Prostate gland (tissue), 2 donors: ENCODE measurements at regions not wholly inside any gene's neighbourhood (a gene's known extent, or its start where the extent isn't known, plus 50 kb on each side); places are given as distances from the start of the nearest gene placed in this dataset.
"Not testable (repeated sequence)": the region's sequence is repeated elsewhere in the genome, so short reads cannot be mapped to it uniquely, and the experiment has no call there.

Experiments
- DNase-seq: peaks from one replicate; pipeline ENCODE4 v3.0.0-alpha.2; 2019; ENCODE audit warnings: low spot score
- H3K27ac ChIP-seq, 2 donors: fragments of 200-600 bp; sonication (generic); 2 replicates each; pipeline ENCODE4 v1.5.1; 2017 to 2019
- H3K27me3 ChIP-seq: fragments of 200-600 bp; sonication (generic); replicated peaks from 2 replicates; pipeline ENCODE4 v1.5.1; 2019; ENCODE audit not compliant: insufficient read depth
- H3K36me3 ChIP-seq, 2 donors: fragments of 200-600 bp; sonication (generic); 1 replicate in 1 of 2; 2 replicates in 1 of 2; pipeline versions ENCODE4 v1.5.1 to v1.8.1; 2017 to 2019
- H3K4me1 ChIP-seq: fragments of 200-600 bp; sonication (generic); replicated peaks from 2 replicates; pipeline ENCODE4 v1.5.1; 2019
- H3K4me3 ChIP-seq, 2 donors: fragments of 200-600 bp; sonication (generic); 2 replicates each; pipeline ENCODE4 v1.5.1; 2017 to 2019
- H3K9me3 ChIP-seq: fragments of 200-600 bp; sonication (generic); 2 replicates; pipeline ENCODE4 v1.5.1; 2017
- POLR2A ChIP-seq: fragments of 450-650 bp; IDR thresholded peaks from one replicate; pipeline ENCODE4 v1.6.1; 2016; ENCODE audit warnings: antibody characterized with exemption, mild to moderate bottlenecking
- POLR2AphosphoS5 ChIP-seq: sonication (generic); formaldehyde crosslinking; IDR thresholded peaks from one replicate; pipeline ENCODE4 v1.6.1; 2017; ENCODE audit warnings: antibody characterized with exemption
- WGBS: methylation state at CpG from one replicate; pipeline ENCODE4 v1.1.5; 2018; 5-methylcytosine and 5-hydroxymethylcytosine counted together
- intact Hi-C: fragments of 100-400 bp; cut with DNase I; formaldehyde crosslinking; loops from one replicate; pipeline ENCODE4 v1.14.2; 2022
- TF ChIP-seq, protein P1 (sequence below), 4 experiments: fragments of 200-600 bp in 2 of 4; fragments of 450-650 bp in 2 of 4; sonication (generic) in 2 of 4; IDR thresholded peaks; 1 replicate in 3 of 4; 2 replicates in 1 of 4; pipeline ENCODE4 v1.5.1; 2016 to 2019; ENCODE audit warnings: antibody characterized with exemption in 4 of 4, mild to moderate bottlenecking in 2 of 4, moderate library complexity in 2 of 4

DNA sequence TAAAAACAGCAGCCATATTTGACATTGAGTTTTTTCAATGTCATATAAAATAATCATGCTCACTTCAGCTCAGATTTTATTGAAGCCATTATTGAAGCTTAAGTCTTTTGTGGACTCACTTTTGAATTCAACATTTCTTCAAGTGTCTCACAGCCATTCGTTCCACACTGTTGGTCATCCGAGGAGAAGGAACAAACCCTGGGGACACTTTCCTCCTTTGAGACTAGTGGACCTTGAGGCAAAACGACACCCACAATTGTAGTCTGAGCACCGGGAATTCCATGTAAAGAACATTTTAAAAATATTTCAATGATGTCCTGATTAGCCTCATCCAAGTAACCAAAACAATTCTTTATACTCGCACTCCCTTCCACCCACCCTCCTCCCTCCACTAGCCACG, 174.7 kb downstream of the CD47 start:
- Histone ChIP-seq H3K4me3 (no peak overlapping the region), H3K36me3 (no peaks in the 10 kb centered on the region), H3K27me3 (no peaks in the 10 kb centered on the region), H3K4me1 (no peaks in the 10 kb centered on the region), H3K9me3 (no peaks in the 10 kb centered on the region), H3K27ac (no peak overlapping the region)
- TF ChIP-seq, protein P1, sequence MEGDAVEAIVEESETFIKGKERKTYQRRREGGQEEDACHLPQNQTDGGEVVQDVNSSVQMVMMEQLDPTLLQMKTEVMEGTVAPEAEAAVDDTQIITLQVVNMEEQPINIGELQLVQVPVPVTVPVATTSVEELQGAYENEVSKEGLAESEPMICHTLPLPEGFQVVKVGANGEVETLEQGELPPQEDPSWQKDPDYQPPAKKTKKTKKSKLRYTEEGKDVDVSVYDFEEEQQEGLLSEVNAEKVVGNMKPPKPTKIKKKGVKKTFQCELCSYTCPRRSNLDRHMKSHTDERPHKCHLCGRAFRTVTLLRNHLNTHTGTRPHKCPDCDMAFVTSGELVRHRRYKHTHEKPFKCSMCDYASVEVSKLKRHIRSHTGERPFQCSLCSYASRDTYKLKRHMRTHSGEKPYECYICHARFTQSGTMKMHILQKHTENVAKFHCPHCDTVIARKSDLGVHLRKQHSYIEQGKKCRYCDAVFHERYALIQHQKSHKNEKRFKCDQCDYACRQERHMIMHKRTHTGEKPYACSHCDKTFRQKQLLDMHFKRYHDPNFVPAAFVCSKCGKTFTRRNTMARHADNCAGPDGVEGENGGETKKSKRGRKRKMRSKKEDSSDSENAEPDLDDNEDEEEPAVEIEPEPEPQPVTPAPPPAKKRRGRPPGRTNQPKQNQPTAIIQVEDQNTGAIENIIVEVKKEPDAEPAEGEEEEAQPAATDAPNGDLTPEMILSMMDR (IDR thresholded peaks at IDR 0.05) = no peak
- no peak for TF ChIP-seq POLR2AphosphoS5
- TF ChIP-seq POLR2A = no peak
- intact Hi-C loops = no loop called here
- WGBS = 70% methylated on average over 6 of the region's 6 CpGs
- DNase-seq = no peak

DNA sequence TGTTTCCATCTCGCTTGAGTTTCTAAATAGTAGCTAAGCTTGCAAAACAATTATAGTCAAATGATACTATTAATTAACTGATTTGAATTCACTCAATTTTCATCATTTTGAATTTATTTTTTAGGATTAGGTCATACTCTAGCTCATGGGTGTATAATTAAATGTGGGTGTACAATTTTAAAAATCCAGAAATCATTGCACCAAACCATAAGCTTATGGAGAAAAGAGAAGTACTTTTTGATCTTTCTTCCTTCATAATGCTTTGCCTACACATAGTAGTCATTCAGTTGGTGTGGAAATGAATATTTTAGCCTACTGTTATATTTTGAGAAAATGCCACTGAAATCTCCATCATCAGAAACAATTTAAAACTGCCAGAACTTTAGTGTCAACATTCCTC, 175.1 kb downstream of the CD47 start:
- Histone ChIP-seq H3K27me3 (no peaks in the 10 kb centered on the region), H3K36me3 (no peaks in the 10 kb centered on the region), H3K4me3 (no peak overlapping the region), H3K27ac (no peak overlapping the region), H3K4me1 (no peaks in the 10 kb centered on the region), H3K9me3 (no peaks in the 10 kb centered on the region)
- intact Hi-C loops = no loop called here
- TF ChIP-seq, protein P1 (IDR thresholded peaks at IDR 0.05) = no peak
- TF ChIP-seq POLR2AphosphoS5 (no peak), POLR2A (no peak)
- WGBS = 98% methylated on average over 1 of the region's 1 CpG
- no peak for DNase-seq

DNA sequence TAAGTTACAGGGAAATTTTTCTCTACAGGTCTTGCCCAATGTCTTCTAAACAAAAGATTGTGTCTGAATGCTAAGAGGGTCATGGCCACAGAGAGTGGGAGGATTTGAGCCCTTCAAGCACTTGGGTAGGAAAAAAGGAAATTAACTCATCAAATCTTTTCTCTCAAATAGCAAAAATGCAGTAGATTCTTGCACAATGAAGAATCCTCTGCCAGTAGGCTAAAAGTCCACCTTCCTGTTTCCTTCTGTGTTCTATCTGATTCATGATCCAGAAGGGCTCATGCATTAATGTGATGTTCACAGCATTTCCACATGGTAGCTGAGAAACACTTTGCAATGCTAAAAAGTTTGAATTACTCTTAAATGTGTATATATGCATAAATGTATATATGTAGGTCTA, 177.1 kb downstream of the CD47 start:
- H3K27ac ChIP-seq = no peak overlapping the region
- no peak for DNase-seq
- intact Hi-C loops = no loop called here
- H3K4me3 ChIP-seq = no peak overlapping the region
- H3K36me3 ChIP-seq = no peaks in the 10 kb centered on the region
- H3K27me3 ChIP-seq = no peaks in the 10 kb centered on the region
- no peaks in the 10 kb centered on the region for H3K9me3 ChIP-seq
- no peaks in the 10 kb centered on the region for H3K4me1 ChIP-seq
- no peak for TF ChIP-seq POLR2AphosphoS5
- TF ChIP-seq, protein P1 (IDR thresholded peaks at IDR 0.05) = no peak
- TF ChIP-seq POLR2A = no peak

GRCh38 chr3:107911337-107912000, 179.4 kb downstream of the CD47 start:
- Histone ChIP-seq H3K9me3 (no peaks in the 10 kb centered on the region), H3K4me1 (no peaks in the 10 kb centered on the region), H3K27ac (no peak overlapping the region), H3K4me3 (no peak overlapping the region), H3K36me3 (no peaks in the 10 kb centered on the region), H3K27me3 (no peaks in the 10 kb centered on the region)
- no peak for DNase-seq
- TF ChIP-seq POLR2A (no peak), POLR2AphosphoS5 (no peak)
- TF ChIP-seq, protein P1 (IDR thresholded peaks at IDR 0.05) = no peak
- 67% methylated on average over 3 of the region's 3 CpGs for WGBS
- intact Hi-C loops = no loop called here

- no peaks in the 10 kb centered on the region for H3K4me1 ChIP-seq
- 83% methylated on average over 4 of the region's 4 CpGs for WGBS
- intact Hi-C loops = no loop called here
- H3K4me3 ChIP-seq = no peak overlapping the region
- no peak for DNase-seq
- H3K36me3 ChIP-seq = no peaks in the 10 kb centered on the region
- no peak for TF ChIP-seq POLR2A
- TF ChIP-seq POLR2AphosphoS5 = no peak
- TF ChIP-seq, protein P1 (IDR thresholded peaks at IDR 0.05) = no peak
- H3K9me3 ChIP-seq = no peaks in the 10 kb centered on the region
- no peaks in the 10 kb centered on the region for H3K27me3 ChIP-seq
- H3K27ac ChIP-seq = no peak overlapping the region
Measured at GRCh38 chr3:107910713-107911259, 180.0 kb downstream of the CD47 start.

GRCh38 chr3:107909583-107909982, 181.2 kb downstream of the CD47 start:
- H3K36me3 ChIP-seq, DNase-seq, intact Hi-C loops, H3K9me3 ChIP-seq, H3K27ac ChIP-seq, H3K4me1 ChIP-seq, H3K4me3 ChIP-seq, H3K27me3 ChIP-seq: not testable (repeated sequence)
- 100% methylated on average over 3 of the region's 3 CpGs for WGBS
